ENCODE measurements at regions not wholly inside any gene's neighbourhood (a gene's known extent, or its start where the extent isn't known, plus 50 kb on each side); places are given as distances from the start of the nearest gene placed in this dataset.

DNA sequence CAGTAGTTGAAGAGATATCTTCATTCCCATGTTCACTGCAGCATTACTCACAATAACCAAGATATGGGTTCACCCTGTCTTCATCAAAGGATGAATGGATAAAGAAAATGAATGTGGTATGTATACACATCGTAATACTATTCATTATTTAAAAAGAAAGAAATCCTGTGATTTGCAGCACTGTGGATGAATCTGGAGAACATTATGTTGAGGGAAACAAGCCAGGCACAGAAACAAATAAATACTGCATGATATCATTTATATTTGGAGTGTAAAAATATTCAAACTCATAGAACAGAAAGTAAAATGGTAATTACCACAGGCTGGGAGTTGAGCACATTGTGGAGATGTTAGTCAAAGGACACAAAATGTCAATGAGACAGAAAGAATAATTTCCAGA, 977.2 kb downstream of the AMY1C start:
- in situ Hi-C loops (cut with HindIII; ENCODE audit: low sequenced_read_pairs) = no loop called here
- H3K4me3 ChIP-seq (ENCODE audit: low read depth, low read length) = no peak overlapping the region
- TF ChIP-seq CTCF (IDR thresholded peaks at IDR 0.05; ENCODE audit: low read depth, low read length) = no peak
- no peak for DNase-seq (ENCODE audit: low read depth, low spot score)

- TF ChIP-seq CTCF (IDR thresholded peaks at IDR 0.05; ENCODE audit: low read depth, low read length) = no peak
- DNase-seq (ENCODE audit: low read depth, low spot score) = no peak
- H3K4me3 ChIP-seq (ENCODE audit: low read depth, low read length) = no peak overlapping the region
- in situ Hi-C loops (cut with HindIII; ENCODE audit: low sequenced_read_pairs) = no loop called here
Measured at GRCh38 chr1:104733866-104734265, 984.2 kb downstream of the AMY1C start.

DNA sequence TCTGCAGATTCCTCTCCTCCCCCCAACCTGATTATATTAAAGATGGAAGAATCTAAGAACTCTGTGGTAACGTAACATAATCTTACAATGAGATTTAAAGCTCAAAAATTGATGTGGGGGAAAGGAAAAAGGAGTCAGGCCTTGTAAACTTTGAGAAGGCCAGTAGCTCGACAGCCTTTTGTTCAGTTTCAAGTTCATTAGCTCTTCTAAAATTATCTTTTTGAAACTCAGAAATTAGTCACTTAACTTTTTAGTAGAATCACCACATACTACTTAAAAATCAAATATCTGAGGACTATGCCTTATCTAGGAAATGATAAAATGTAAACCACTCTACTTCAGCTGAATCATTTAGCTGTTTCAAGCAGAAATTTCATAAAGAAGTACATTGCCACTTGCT, 996.2 kb downstream of the AMY1C start:
- DNase-seq (ENCODE audit: low read depth, low spot score) = no peak
- H3K4me3 ChIP-seq (ENCODE audit: low read depth, low read length) = no peak overlapping the region
- in situ Hi-C loops (cut with HindIII; ENCODE audit: low sequenced_read_pairs) = no loop called here
- no peak for TF ChIP-seq CTCF (IDR thresholded peaks at IDR 0.05; ENCODE audit: low read depth, low read length)

- in situ Hi-C loops (cut with HindIII; ENCODE audit: low sequenced_read_pairs) = no loop called here
- no peak for TF ChIP-seq CTCF (IDR thresholded peaks at IDR 0.05; ENCODE audit: low read depth, low read length)
- DNase-seq (ENCODE audit: low read depth, low spot score) = no peak
- no peak overlapping the region for H3K4me3 ChIP-seq (ENCODE audit: low read depth, low read length)
Measured at GRCh38 chr1:104746994-104747393, 997.3 kb downstream of the AMY1C start.

DNA sequence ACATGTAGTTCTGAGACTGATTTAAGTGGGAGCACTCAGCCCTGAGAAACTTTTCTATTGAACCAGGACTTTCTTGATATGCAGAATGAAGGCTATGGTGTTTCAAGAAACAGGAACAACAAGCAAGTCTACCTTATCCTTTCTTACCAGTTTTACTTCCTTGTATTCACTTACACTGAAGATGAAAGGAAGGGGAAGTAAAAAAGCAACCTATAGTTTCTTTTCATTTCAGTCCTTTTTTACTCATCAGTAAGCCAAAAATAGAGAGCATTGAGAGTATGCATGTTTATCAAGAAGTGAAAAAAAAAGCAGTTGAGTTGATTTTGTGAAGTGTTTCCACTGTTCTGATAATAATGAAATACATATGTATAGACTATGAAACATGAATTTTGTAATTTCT, 1010.3 kb downstream of the AMY1C start:
- TF ChIP-seq CTCF (IDR thresholded peaks at IDR 0.05; ENCODE audit: low read depth, low read length) = no peak
- in situ Hi-C loops (cut with HindIII; ENCODE audit: low sequenced_read_pairs) = no loop called here
- no peak overlapping the region for H3K4me3 ChIP-seq (ENCODE audit: low read depth, low read length)
- no peak for DNase-seq (ENCODE audit: low read depth, low spot score)

- in situ Hi-C loops (cut with HindIII; ENCODE audit: low sequenced_read_pairs) = no loop called here
- no peak for DNase-seq (ENCODE audit: low read depth, low spot score)
- no peak overlapping the region for H3K4me3 ChIP-seq (ENCODE audit: low read depth, low read length)
- no peak for TF ChIP-seq CTCF (IDR thresholded peaks at IDR 0.05; ENCODE audit: low read depth, low read length)
Measured at GRCh38 chr1:104761961-104762570, 1012.4 kb downstream of the AMY1C start.

DNA sequence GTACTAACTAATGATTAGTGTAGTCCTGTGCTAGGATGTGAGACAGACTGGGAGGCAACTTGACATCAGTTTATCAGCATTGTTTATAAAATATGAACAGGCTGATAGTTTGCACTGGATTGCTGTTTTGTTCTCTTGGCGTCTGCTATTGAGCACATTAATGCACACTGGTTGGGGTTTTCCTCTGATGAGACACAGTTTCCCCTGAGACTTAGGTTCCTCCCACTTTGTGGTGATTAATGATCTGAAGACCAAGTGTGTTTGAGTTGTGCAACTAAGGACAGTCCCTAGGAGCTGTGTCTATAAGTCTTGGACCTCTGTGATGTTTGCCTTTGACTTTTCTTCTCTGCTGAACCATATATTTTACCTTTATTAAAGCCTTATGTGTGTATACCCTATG, 1015.4 kb downstream of the AMY1C start:
- no peak for TF ChIP-seq CTCF (IDR thresholded peaks at IDR 0.05; ENCODE audit: low read depth, low read length)

More for the DNA sequence above, 1015.4 kb downstream of the AMY1C start:
- in situ Hi-C loops (cut with HindIII; ENCODE audit: low sequenced_read_pairs) = no loop called here
- DNase-seq (ENCODE audit: low read depth, low spot score) = no peak
- H3K4me3 ChIP-seq (ENCODE audit: low read depth, low read length) = no peak overlapping the region

Measured in astrocyte of the spinal cord (primary cell).